HG02885 (cell line): ENCODE measurements at regions not wholly inside any gene's neighbourhood (a gene's known extent, or its start where the extent isn't known, plus 50 kb on each side); places are given as distances from the start of the nearest gene placed in this dataset.
"Not testable (repeated sequence)": the region's sequence is repeated elsewhere in the genome, so short reads cannot be mapped to it uniquely, and the experiment has no call there.

ENCODE experiments used
- ATAC-seq: cut with Tn5 transposase; IDR thresholded peaks from one replicate; pipeline ENCODE4 v1.9.1; 2021; ENCODE audit warnings: mild to moderate bottlenecking; ENCODE audit not compliant: unreplicated experiment, poor library complexity

DNA sequence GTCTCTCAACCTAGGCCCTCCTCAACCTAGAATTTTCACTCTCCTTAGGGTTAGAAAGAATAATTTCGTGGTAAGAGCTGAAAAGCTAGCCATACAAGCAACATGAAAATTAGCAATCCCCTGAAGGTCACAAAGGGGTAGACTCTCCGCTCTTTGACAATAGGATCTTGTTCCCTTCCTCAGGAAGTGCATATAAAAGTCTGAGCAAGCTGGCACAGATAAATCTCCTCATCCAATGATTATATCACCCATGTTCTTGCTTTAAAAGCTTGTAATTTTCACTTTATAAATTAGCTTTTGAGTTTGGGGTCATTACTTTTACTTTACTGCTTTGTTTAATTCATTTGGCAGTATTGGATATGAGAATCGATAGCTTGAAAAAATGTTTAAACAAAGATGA lies 852.3 kb upstream of the CRIM1 start:
- no peak for ATAC-seq

DNA sequence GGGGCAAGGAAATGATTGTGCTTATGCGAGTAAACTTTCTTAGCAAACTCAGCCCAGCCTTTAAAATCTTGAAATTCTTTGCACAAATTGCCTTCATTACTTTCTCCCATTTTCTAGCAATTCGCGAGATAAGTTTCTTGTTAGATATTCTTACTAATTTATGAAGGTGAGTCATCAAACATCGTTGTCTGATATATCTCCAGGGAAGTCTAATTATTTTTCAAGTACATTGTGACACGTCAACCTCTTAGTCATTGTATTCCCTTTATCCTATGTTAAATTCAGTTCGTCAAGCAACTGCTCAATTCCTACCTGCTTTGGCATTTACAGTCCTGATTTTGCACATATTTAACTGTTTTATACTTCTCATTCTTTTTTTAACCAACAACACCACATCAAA lies 854.5 kb upstream of the CRIM1 start:
- ATAC-seq = no peak

DNA sequence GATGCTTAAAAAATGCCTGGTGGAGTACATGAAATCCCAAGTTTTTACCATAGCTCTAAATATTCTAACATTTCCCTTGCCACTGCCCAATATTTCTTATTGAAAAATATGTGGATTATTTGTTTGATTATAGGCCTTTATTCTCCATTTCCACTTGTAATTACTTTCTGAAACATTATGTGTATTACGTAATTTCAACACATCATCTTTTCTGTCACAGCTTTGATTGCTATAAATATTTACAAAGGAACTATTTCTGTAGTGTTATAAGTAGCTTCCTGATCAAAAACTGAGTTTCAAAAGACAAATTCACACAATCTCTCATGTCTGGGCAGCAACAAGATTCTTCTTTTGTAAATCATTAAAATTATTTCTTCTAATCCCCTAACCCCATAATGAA lies 859.6 kb upstream of the CRIM1 start:
- no peak for ATAC-seq

DNA sequence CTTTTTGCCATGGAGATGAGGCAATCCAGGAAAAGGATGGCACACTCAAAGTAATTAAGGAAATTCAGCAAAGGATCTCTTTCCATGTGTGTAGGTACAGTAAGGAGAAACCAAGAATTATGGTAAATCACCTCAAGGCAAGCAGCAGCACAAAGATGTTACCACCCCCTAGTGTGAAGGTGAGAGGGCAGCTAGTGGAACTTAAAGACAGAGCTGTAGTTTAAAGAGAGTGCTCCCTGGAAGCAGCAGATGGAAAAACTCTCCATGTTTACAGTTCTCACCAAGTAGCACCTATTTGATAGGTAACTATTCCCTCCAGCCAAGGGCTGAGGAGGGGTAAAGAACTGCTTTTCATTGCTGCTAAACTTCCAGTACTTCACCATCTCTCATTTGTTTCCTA lies 860.4 kb upstream of the CRIM1 start:
- ATAC-seq = no peak

DNA sequence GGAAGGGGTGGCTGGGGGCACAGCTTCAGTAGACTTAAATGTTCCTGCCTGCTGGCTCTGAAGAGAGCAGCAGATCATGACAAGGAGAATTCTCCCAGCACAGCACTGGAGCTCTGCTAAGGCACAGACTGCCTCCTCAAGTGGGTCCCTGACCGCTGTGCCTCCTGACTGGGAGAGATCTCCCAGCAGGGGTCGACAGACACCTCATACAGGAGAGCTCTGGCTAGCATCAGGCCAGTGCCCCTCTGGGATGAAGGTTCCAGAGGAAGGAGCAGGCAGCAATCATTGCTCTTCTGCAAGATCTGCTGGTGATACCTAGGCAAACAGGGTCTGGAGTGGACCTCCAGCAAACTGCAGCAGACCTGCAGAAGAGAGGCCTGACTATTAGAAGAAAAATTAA lies 877.5 kb upstream of the CRIM1 start:
- not testable (repeated sequence) for ATAC-seq

DNA sequence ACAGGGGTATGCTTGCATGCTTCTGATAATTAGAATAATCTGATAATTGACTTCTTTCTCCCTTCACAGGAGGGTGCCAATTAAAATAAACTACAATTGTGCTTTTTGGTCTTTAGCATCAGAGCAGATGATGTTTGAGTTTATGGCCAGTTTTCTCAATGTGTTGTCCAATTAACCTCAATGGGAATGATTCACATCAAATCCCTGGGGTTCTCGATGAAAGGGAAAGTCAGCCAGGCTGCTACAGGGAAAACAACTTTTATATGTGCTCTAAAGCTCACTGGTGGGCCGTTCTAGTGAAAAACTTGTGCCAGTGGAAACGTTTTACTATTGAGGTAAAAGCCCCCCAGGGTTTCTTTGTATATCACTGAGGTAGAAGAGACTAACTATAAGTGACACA lies 887.3 kb upstream of the CRIM1 start:
- ATAC-seq = no peak

DNA sequence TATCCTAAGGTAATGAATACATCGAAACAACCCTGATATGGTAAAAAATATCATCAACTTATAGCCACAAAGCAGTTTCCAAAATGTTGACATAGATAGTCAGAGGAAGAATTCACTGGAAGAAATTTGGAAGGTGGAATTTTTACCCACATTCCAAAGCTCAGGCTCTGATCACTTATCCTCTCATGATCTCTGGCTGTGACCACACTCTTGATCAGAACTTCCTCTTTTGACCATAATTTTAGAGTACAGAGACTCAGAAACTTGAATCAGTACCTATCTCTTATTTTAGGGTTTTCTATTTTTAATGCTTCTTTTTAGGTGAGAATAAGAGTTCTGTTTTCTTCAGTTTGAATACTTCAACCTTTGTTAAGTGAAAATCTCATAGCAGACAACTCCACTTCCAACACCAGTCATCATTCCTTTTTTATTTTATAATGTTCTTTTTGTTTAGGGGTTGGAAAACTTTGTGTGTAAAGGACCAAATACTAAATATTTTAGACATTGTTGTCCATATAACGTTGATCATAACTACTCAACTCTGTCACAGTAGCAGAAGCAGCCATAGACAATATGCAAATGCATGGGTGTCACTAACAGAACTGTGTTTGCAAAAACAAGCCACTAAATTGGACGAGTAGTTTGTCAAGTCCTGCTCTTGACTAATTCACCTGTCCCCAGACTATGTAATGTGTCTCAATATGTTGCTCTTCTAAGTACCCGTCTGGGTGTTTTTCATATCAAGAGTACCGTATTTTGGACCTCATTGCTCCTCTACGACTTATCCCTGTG lies 891.6 kb upstream of the CRIM1 start:
- ATAC-seq = peak; percentile 59

DNA sequence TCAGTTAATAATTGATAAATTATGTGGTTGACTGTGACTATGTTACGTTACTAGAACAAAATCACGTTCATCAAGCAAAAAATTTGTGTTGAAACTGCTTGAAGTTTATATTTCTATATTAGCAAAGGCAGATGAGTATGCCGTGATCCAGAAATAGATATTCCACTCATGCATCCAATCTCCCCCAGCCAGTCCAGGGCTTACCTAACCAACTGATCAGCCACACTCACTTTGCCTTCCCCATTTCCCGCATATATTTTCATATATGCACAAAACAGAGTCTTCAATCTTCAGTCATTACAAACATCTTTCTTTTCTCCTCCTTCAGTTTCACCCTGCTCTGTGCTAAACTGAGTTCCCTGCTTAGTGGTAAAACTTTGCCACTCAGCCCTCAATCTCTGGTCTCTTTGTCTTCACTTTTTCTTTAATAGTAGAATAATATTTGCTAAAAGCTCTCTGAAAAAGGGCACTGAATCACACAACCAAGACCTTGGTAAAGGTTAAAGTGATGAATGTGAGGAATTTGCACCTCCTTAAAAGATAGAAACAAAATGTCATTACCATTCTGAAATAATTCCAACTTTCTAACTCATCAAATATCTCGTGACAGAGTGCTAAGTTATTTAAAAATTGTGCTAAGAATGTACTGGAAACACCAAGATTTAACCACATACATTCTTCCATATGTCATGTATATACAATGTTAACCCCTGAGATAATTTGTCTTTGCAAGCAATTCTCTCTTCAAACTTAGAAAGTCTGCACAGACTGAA lies 893.2 kb upstream of the CRIM1 start:
- no peak for ATAC-seq

DNA sequence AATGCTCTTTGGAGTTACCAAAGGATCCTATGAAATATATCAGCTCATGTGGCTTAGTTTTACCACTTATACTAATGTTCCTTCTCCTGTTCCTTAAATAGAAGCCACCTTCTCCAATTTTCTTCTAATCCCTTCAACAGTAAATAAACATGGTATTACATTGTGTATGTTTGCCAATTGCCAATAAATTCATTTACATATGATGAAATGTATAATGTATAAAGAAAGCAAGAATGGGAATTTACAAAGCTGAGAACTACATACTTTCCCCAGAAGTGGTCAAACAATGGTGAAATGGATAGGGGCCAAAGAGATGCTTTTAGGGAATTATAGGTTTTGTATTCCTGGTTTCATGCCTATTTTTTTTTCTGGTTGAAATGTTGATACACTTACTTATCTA lies 894.2 kb upstream of the CRIM1 start:
- ATAC-seq = no peak

DNA sequence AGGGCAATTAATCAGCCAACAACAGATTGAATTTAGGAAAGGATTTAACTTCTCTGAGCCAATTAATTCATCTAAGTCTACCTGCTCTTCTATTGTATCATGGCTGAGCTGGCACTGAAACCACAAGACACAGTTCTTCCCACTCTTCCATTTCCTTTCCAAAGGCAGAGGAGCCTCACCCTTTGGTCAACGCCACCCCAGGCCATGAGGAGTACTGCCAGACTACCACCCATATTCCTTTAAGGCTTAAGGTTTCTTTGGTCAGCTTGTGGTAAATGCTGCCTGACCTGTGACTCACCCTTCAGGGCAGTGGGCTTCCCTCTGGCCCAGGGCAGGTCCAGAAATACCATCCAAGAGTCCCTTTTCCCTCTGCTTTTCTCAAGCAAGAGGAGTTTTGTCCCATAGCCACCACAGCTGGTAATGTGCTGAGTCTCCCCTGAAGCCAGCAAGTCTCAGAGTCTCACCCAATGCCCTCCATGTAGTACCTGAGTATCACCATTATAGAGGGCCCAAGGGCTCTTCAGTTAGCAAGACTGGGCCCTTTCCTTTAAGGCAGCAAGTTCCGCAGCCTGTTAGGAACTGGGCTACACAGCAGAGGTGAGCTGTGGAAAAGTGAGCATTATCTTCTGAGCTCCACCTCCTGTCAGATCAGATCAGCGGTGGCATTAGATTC lies 900.5 kb upstream of the CRIM1 start:
- ATAC-seq = no peak

DNA sequence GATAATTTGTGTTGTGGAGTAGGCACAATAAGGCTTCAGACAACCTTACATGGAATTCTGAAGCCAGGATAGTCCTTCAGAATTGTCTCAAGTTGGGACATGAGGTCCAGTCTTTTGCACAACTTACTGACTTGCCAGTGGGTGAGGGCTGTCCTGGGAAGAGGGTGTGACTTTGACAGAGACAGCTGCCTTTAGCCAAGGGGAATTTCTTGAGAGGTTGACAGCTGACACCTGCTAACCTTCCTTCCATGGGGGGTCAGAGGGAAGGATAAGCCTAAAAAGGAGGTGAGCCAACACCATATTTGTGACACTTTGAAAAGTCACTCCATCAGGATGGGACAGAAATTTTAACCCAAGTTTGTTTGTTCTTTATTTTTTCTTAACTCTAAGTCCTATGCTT lies 907.8 kb upstream of the CRIM1 start:
- no peak for ATAC-seq

DNA sequence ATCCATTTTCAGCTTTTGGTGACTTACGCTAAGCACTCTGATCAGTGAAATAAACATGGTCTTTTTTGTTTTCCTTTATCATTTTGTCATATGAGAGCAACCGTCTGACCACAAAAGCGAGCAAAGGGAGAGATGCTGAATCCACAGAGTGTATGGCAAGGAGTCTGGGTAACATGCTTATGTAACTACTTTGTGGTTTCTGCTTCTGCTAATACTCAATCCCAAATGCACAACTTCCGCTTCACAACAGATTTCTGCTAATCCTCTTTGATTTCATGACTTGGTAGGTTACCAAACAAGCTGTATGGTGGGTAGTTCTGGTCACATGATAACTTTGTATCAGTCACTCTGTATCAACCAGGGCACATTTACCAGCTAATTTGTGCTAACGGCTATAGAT lies 908.4 kb upstream of the CRIM1 start:
- no peak for ATAC-seq

DNA sequence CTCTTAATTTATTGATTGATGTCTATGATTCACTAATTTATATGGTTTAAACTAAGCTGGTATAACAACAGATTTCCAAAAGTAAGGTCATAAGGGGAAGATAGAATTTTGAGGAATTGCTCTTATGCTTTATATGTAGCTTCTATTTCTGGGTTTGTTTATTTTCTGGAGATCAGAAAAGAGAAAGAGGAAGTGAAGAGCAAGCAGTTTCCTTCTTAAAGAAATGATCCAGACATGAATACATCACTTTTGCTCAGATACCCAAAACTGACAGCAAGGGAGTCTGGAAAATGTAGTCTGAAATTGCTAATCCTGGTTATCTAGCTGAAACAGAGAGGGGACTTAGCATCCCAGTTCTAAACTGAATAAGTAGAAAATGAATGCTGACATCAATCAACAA lies 912.5 kb upstream of the CRIM1 start:
- no peak for ATAC-seq

DNA sequence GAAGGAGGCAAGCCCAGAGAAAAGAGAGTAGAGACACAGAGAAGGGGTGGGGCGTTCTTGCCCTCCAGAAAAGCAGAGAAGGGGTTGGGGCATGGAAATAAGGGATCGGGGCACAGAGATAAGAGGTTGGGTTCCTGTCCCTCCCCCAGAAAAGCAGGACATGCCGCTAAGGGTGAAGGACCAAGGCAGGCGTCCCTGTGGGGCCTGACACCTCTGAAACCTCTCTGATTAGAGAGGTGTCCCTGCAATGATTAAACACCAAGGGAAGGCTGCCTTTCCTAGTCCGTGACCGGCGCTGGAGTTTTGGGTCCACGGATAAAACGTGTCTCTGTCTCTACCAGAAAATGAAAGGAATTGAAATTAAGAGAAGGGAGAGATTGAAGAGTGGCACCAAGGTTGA lies 914.0 kb upstream of the CRIM1 start:
- not testable (repeated sequence) for ATAC-seq

DNA sequence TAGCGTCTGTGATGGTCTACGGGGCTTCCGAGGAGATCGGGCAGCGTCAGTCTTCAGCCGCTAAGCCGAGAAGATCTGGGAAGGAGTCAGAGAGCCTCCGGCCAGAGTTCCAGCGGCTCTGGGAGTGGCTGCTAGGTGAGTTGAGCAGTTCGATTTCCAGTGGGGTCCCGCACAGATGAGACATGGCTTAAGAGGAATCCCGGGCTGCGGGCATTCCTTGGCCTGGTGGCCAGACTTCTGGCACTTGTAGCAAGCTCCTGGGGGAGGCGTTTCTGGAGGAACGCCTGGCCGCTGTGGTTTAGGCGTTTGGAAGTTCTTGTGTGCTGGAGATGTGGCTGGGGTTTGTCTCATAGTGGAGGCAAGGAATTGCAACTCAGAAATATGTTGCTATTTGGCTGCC lies 915.3 kb upstream of the CRIM1 start:
- ATAC-seq = not testable (repeated sequence)

DNA sequence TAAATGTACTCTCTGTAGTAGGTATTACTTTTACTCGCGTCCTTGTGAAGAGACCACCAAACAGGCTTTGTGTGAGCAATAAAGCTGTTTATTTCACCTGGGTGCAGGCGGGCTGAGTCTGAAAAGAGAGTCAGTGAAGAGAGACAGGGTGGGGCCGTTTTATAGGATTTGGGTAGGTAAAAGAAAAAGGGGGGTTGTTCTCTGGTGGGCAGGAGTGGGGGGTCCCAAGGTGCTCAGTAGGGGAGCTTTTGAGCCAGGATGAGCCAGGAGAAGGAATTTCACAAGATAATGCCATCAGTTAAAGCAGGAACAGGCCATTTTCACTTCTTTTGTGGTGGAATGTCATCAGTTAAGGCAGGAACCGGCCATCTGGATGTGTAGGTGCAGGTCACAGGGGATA lies 918.7 kb upstream of the CRIM1 start:
- not testable (repeated sequence) for ATAC-seq

DNA sequence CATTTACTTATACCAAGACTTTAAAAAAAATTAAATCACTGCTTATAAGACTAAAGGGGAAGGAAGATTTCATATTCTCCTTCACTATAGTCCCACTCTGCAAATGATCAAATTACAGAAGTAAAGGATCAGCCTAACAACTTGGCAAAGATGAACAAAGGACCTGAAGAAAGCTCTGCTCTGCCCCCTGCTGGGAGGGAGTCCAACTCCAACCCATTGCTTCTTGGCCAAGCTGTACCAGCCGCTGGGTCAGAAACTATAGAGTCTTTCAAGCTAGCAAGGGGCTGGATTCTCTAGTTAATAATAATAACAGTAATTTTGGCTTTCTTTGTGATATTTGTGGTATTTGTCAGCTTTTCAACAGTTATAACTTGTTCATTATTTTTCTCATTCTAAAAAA lies 927.0 kb upstream of the CRIM1 start:
- peak; percentile 68 for ATAC-seq

DNA sequence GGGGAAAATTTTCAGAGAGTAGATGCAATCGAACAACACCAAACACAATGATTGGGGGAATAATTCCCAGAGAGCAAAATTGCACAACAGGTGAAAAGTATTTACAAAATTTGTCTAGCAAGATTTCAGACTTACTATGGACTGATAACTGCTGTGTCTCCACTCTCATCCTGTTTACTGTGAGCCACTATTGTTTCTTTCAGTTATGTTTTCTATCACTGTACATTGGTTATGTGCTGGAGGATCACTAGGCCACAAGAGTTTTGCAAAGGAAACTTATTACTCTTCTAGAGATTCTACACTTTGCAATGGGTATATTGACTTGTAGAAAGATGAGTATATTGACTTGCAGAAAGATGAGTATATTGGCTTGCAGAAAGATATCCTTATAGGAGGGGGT lies 934.1 kb upstream of the CRIM1 start:
- no peak for ATAC-seq

DNA sequence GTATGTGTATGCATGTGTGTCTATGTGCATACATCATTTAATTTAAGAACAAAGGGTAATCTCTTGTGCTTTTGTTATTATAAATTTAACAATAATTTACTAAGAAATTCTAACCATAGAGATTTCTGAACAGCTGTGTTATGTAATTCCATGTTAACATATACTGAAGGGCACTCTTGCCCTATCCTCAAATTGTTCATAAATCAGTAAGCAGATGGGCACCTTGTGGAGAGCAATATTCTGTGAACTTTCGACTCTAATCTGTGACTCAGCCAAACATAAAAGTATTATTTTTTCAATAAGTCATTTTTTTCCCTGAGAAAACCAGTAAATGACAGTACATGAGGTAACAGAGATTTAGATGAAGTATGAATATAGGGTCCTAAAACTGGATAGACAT lies 938.3 kb upstream of the CRIM1 start:
- ATAC-seq = no peak

DNA sequence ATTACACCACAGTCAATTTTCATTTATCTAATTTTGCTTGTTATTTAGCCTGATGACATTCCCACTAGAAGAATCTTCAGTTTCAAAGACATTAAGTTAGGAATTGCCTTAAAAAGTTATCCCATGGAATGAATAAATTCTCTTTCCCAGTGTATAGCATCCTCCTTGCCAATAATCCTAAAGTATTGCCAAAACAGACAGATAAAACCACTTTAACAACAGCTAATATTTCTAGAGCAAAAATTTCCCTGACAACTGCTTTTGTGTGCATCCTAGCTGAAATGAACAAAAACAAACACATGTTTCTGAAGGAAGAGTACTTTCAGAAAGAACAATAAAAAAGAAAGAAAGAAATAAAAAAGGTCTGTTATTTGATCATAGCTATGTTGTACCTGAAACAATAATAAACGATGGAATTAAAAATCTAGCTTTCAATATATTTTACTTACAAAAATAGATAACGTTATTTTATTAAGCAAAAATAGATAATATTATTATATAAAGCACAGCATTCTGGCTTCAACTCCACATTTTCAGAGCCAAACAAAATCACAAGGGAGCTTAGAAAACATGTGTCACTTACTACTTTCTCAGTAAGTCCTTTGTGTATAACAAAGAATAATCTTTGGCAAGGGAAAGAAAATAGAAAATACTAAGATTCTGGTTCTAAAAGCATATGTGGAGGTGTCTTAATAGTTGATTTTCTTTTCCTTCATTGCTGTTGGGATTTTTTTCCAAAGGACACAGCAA lies 939.0 kb upstream of the CRIM1 start:
- ATAC-seq = no peak

DNA sequence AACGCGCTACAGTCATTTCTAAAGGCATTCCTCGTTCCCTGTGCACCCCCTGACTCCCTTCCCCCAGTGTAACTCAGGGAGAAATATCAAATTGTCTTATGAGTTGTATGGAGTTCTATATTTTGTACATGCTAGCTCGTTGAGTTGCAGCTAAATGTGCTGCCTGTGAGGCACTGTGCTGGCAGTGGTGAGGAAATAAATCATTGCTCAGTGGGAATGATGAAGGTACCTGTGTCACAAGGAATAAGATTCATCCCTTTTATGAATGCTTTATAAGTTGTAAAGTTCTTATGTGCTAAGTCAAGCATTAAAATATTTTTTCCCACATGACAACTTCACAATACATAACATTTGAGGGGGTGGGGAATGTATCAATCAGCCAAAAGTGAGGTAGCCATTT lies 939.6 kb upstream of the CRIM1 start:
- ATAC-seq = no peak
